GM13977 (cell line): ENCODE measurements at regions not wholly inside any gene's neighbourhood (a gene's known extent, or its start where the extent isn't known, plus 50 kb on each side); places are given as distances from the start of the nearest gene placed in this dataset.
A peak's percentile ranks its signal among the peaks of the same experiment; 100 is the strongest.

Source experiments
- DNase-seq: peaks from one replicate; pipeline ENCODE4 v3.0.0; 2012; ENCODE audit warnings: low spot score
- CTCF ChIP-seq: IDR thresholded peaks from 2 replicates; pipeline ENCODE4 v1.5.1; 2012; ENCODE audit warnings: mild to moderate bottlenecking, control low read depth; ENCODE audit not compliant: insufficient read depth; ENCODE audit errors: extremely low read depth, missing control alignments
- in situ Hi-C: fragments of 300-500 bp; cut with MboI; formaldehyde crosslinking; loops from one replicate; pipeline ENCODE4 v1.12.0; 2022; ENCODE audit warnings: low sequenced_read_pairs, low pct_unique_long_range_greater_than_20kb, mixed read lengths, inconsistent platforms; ENCODE audit not compliant: unreplicated experiment

GRCh38 chr6:153613719-153614455 is 425.2 kb upstream of the OPRM1 start:
- no peak for TF ChIP-seq CTCF
- no peak for DNase-seq
- in situ Hi-C loops, result no loop called here

DNA sequence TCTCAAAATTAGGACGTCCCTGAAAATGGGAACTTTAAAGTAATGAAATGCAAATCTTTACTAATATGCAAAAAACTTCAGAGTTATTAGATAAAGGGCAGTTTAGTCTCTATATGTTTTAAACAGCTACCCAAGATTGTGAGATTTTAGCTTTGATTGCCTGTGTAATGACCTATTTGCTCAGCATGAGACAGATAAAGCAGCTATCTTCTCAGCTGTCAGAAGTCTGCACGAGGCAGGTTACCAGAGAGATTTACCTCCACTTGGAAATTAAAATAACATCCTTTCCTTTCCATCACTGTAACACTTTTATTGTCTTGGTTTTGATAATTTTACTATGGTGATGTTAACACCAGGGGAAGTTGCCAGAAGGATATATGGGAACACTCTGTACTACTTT is 436.6 kb upstream of the OPRM1 start:
- DNase-seq, result no peak
- in situ Hi-C loops, result no loop called here
- no peak for TF ChIP-seq CTCF

DNA sequence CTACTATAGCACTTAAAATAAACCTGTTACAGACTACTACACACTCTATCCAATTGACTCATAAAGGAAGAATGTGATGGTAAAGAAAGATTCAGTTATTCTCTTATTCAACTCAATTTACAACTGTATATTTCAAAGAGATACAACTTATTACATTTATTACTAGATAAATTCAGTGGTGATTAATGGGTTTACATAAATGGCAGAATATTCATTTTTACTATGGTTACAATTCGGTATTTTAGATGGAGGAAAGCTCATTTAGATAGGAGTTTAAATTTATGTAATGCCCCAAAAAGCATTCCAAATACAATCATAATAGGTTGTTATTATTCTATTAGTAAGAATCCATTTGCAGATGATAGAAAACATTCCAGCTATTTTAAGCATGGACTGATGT is 439.1 kb upstream of the OPRM1 start:
- DNase-seq, result no peak
- no peak for TF ChIP-seq CTCF
- in situ Hi-C loops, result no loop called here

DNA sequence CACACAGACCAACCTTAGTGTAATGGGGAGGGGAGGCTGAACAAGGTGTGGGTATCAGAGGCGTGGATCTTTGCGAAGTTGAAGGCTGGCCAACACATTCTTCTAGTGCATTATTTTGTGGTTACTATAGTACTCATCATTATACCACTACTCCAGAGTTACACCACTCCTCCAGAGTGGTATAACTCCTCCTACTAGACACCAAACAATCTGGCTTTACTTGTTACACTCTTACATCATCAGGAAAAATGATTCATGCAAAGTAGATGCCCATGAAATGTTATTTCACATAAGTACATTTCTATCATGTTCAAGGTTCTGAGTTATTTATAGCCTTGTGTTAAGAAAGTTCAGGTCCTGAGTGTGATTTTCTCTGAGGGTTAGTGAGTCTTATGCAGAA is 443.1 kb upstream of the OPRM1 start:
- no peak for DNase-seq
- TF ChIP-seq CTCF, result no peak
- in situ Hi-C loops, result no loop called here

- TF ChIP-seq CTCF, result no peak
- in situ Hi-C loops, result no loop called here
- DNase-seq, result no peak
These were observed 444.2 kb upstream of the OPRM1 start for GRCh38 chr6:153594871-153595270.

DNA sequence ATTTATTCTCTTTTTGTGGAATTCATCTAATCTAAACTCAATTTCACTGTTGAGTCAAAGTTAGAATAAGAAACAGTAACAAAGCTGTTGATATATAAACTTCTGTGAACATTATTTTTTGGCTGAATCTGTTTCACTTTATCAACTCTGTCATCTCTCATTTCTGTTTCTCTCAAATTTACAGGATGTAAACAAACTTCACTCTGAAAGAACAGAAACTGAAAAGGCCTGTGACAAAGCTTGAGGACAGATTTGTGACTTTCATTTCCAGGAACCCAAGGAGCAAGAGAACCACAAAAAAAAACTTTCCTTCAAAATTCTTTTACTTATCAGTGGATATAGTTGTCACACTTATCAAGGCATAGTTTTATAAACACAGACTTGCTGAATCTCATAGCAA is 447.9 kb upstream of the OPRM1 start:
- TF ChIP-seq CTCF, result no peak
- in situ Hi-C loops, result no loop called here
- DNase-seq, result peak; percentile 2
